H1 (cell line): ENCODE measurements at regions not wholly inside any gene's neighbourhood (a gene's known extent, or its start where the extent isn't known, plus 50 kb on each side); places are given as distances from the start of the nearest gene placed in this dataset.

Experiments used
- CTCF ChIA-PET: fragments of 300-600 bp; sonication (Branson Sonifier 250); formaldehyde crosslinking; loops from one replicate; lab custom pipeline; 2021; ENCODE audit not compliant: partially characterized antibody; lab: Charles Lee
- POLR2A ChIA-PET: fragments of 300-600 bp; sonication (Branson Sonifier 250); formaldehyde crosslinking; loops from one replicate; lab custom pipeline; 2021; ENCODE audit warnings: inconsistent platforms; ENCODE audit not compliant: partially characterized antibody; lab: Charles Lee
- DNase-seq, 2 experiments: peaks; one replicate each; pipeline versions ENCODE4 v3.0.0 to v3.0.0-alpha.2; 2010 to 2022; ENCODE audit warnings: low spot score in 2 of 2, low read depth in 1 of 2, mixed read lengths in 1 of 2
- FAIRE-seq: peaks from 2 replicates; lab custom pipeline; 2011; peaks lifted over from hg19 to GRCh38; lab: Jason Lieb, UNC
- H2AFZ ChIP-seq: 2 replicates; pipeline ENCODE4 v1.8.1; 2012; ENCODE audit warnings: low read length, inconsistent platforms
- H2AK5ac ChIP-seq: 2 replicates; pipeline ENCODE4 v1.6.1; 2013; ENCODE audit warnings: low read depth, low read length
- H2BK120ac ChIP-seq: replicated peaks from 2 replicates; pipeline ENCODE3; 2013; ENCODE audit warnings: low read depth, low read length, inconsistent platforms
- H2BK12ac ChIP-seq: 2 replicates; pipeline ENCODE4 v1.6.1; 2013; ENCODE audit warnings: low read depth, low read length
- H2BK15ac ChIP-seq: 2 replicates; pipeline ENCODE4 v1.6.1; 2013; ENCODE audit warnings: low read length
- H2BK20ac ChIP-seq: 2 replicates; pipeline ENCODE4 v1.6.1; 2013; ENCODE audit warnings: low read length
- H2BK5ac ChIP-seq: 2 replicates; pipeline ENCODE4 v1.6.1; 2013; ENCODE audit warnings: low read depth, low read length
- H3K14ac ChIP-seq: 2 replicates; pipeline ENCODE4 v1.6.1; 2013; ENCODE audit warnings: inconsistent platforms; ENCODE audit not compliant: insufficient read length
- H3K18ac ChIP-seq: 2 replicates; pipeline ENCODE4 v1.6.1; 2013; ENCODE audit warnings: low read length; ENCODE audit errors: extremely low read depth
- H3K23ac ChIP-seq: 2 replicates; pipeline ENCODE4 v1.6.1; 2013; ENCODE audit warnings: inconsistent platforms; ENCODE audit not compliant: insufficient read length
- H3K23me2 ChIP-seq: 2 replicates; pipeline ENCODE4 v1.6.1; 2013; ENCODE audit warnings: low read depth, low read length
- H3K27ac ChIP-seq: 2 replicates; pipeline ENCODE4 v1.6.1; 2011; ENCODE audit warnings: low read depth, low read length, inconsistent platforms
- H3K27me3 ChIP-seq, 4 experiments: replicated peaks in 1 of 4; 1 replicate in 1 of 4; 2 replicates in 3 of 4; pipeline versions ENCODE4 v1.6.1 to v1.8.1; 2011 to 2013; ENCODE audit warnings: low read length in 3 of 4, mild to moderate bottlenecking in 3 of 4, inconsistent platforms in 2 of 4, mixed read lengths in 2 of 4, moderate library complexity in 1 of 4; ENCODE audit not compliant: control insufficient read depth in 3 of 4, insufficient read depth in 3 of 4; ENCODE audit errors: extremely low read depth in 1 of 4
- H3K36me3 ChIP-seq, 4 experiments: 2 replicates each; pipeline versions ENCODE4 v1.6.1 to v1.8.1; 2011 to 2013; ENCODE audit warnings: mild to moderate bottlenecking in 4 of 4, low read length in 3 of 4, moderate library complexity in 2 of 4, control low read depth in 1 of 4, inconsistent platforms in 1 of 4; ENCODE audit not compliant: insufficient read depth in 4 of 4, control insufficient read depth in 2 of 4
- H3K4ac ChIP-seq: replicated peaks from 2 replicates; pipeline ENCODE3; 2013; ENCODE audit warnings: low read length, low read depth, mixed read lengths, inconsistent platforms; ENCODE audit not compliant: insufficient read length
- H3K4me1 ChIP-seq, 4 experiments: replicated peaks in 1 of 4; 1 replicate in 1 of 4; 2 replicates in 3 of 4; pipeline versions ENCODE4 v1.6.1 to v1.8.1; 2011 to 2013; ENCODE audit warnings: low read length in 3 of 4, inconsistent platforms in 2 of 4, mixed read lengths in 1 of 4; ENCODE audit not compliant: insufficient read depth in 4 of 4, control insufficient read depth in 3 of 4
- H3K4me2 ChIP-seq, 2 experiments: 2 replicates each; pipeline versions ENCODE4 v1.6.1 to v1.8.1; 2011 to 2013; ENCODE audit warnings: low read depth in 2 of 2, low read length in 2 of 2, control low read depth in 1 of 2, inconsistent platforms in 1 of 2, mild to moderate bottlenecking in 1 of 2; ENCODE audit not compliant: insufficient read depth in 1 of 2
- H3K4me3 ChIP-seq, 4 experiments: fragments of 200-600, 300-600 bp in 1 of 4; sonication (generic), shearing (Covaris generic), sonication (Bioruptor Twin) in 1 of 4; 2 replicates each; pipeline versions ENCODE4 v1.5.1 to v1.8.1; 2011 to 2016; ENCODE audit warnings: low read length in 4 of 4, low read depth in 3 of 4, control low read depth in 2 of 4, inconsistent platforms in 2 of 4, mild to moderate bottlenecking in 2 of 4, mixed read lengths in 1 of 4, moderate library complexity in 1 of 4; ENCODE audit not compliant: insufficient read depth in 2 of 4; ENCODE audit errors: extremely low read depth in 1 of 4
- H3K56ac ChIP-seq: replicated peaks from 2 replicates; pipeline ENCODE3; 2013; ENCODE audit warnings: low read depth, mild to moderate bottlenecking, mixed read lengths, low read length, inconsistent platforms; ENCODE audit not compliant: insufficient read length
- H3K79me1 ChIP-seq: 2 replicates; pipeline ENCODE4 v1.6.1; 2013; ENCODE audit warnings: low read depth, low read length, control low read depth
- H3K79me2 ChIP-seq, 2 experiments: 2 replicates each; pipeline versions ENCODE4 v1.6.1 to v1.8.1; 2012 to 2013; ENCODE audit warnings: low read length in 2 of 2, mild to moderate bottlenecking in 2 of 2, inconsistent platforms in 1 of 2; ENCODE audit not compliant: insufficient read depth in 2 of 2, control insufficient read depth in 1 of 2
- H3K9ac ChIP-seq, 4 experiments: replicated peaks in 1 of 4; 1 replicate in 1 of 4; 2 replicates in 3 of 4; pipeline versions ENCODE4 v1.6.1 to v1.8.1; 2011 to 2013; ENCODE audit warnings: low read depth in 3 of 4, low read length in 3 of 4, control low read depth in 2 of 4, mild to moderate bottlenecking in 2 of 4, moderate library complexity in 2 of 4, inconsistent platforms in 1 of 4; ENCODE audit errors: extremely low read depth in 1 of 4
- H3K9me3 ChIP-seq, 2 experiments: 2 replicates each; pipeline versions ENCODE4 v1.6.1 to v1.8.1; 2012 to 2013; ENCODE audit warnings: mild to moderate bottlenecking in 2 of 2, moderate library complexity in 2 of 2, control low read depth in 1 of 2, inconsistent platforms in 1 of 2, low read depth in 1 of 2, low read length in 1 of 2, mixed read lengths in 1 of 2; ENCODE audit not compliant: insufficient read depth in 2 of 2
- H4K20me1 ChIP-seq, 2 experiments: replicated peaks in 1 of 2; 2 replicates each; pipeline versions ENCODE3 to v1.8.1; 2011 to 2013; ENCODE audit warnings: inconsistent platforms in 2 of 2, low read length in 2 of 2, mild to moderate bottlenecking in 1 of 2; ENCODE audit not compliant: insufficient read depth in 2 of 2, control insufficient read depth in 1 of 2
- H4K5ac ChIP-seq: 2 replicates; pipeline ENCODE4 v1.6.1; 2013; ENCODE audit warnings: low read length, low read depth, mixed read lengths, inconsistent platforms; ENCODE audit not compliant: insufficient read length
- H4K8ac ChIP-seq: 2 replicates; pipeline ENCODE4 v1.8.0; 2013; ENCODE audit warnings: mild to moderate bottlenecking, moderate library complexity, low read length, inconsistent platforms; ENCODE audit not compliant: insufficient read depth; ENCODE audit errors: extremely low read depth
- H4K91ac ChIP-seq: replicated peaks from 2 replicates; pipeline ENCODE3; 2013; ENCODE audit warnings: low read length, mixed read lengths, inconsistent platforms; ENCODE audit not compliant: insufficient read length
- CHD2 ChIP-seq: IDR thresholded peaks from 2 replicates; pipeline ENCODE4 v1.6.1; 2012; ENCODE audit warnings: low read length, improper control_type of control experiment
- HDAC6 ChIP-seq: IDR thresholded peaks from one replicate; pipeline ENCODE4 v1.7.1; 2012; ENCODE audit warnings: low read depth, mild to moderate bottlenecking, inconsistent platforms, low read length, moderate library complexity
- KDM4A ChIP-seq: IDR thresholded peaks from one replicate; pipeline ENCODE4 v1.7.1; 2012; ENCODE audit warnings: low read depth, mild to moderate bottlenecking, moderate library complexity, low read length, inconsistent platforms; ENCODE audit not compliant: severe bottlenecking
- RBBP5 ChIP-seq: IDR thresholded peaks from 2 replicates; pipeline ENCODE4 v1.7.1; 2012; ENCODE audit warnings: low read depth, mild to moderate bottlenecking, inconsistent platforms, low read length, moderate library complexity, borderline replicate concordance
- RNF2 ChIP-seq: fragments of 200-900, 300-1000 bp; sonication (generic); IDR thresholded peaks from 2 replicates; pipeline ENCODE4 v1.7.1; 2016; ENCODE audit warnings: borderline replicate concordance, low read depth, mild to moderate bottlenecking, antibody characterized with exemption, low read length; ENCODE audit not compliant: poor library complexity, severe bottlenecking; ENCODE audit errors: missing control alignments
- SIX5 ChIP-seq: IDR thresholded peaks from 2 replicates; pipeline ENCODE4 v1.6.1; 2011; ENCODE audit warnings: mild to moderate bottlenecking, low read depth, low read length
- SRF ChIP-seq: IDR thresholded peaks from 2 replicates; pipeline ENCODE4 v1.6.1; 2011; ENCODE audit warnings: mild to moderate bottlenecking, low read depth, low read length, moderate library complexity
- YY1 ChIP-seq: IDR thresholded peaks from 2 replicates; pipeline ENCODE4 v1.6.1; 2011; ENCODE audit warnings: low read depth, mild to moderate bottlenecking, low read length
- WGBS, 2 experiments: shearing (Covaris generic) in 1 of 2; methylation state at CpG; one replicate each; pipeline versions ENCODE4 v1.1.6 to v1.1.7; 2013 to 2015; ENCODE audit warnings: low lambda C conversion rate in 2 of 2, mixed read lengths in 2 of 2, inconsistent platforms in 1 of 2, low coverage in 1 of 2, missing lambda C conversion rate in 1 of 2; ENCODE audit not compliant: insufficient replicate concordance in 2 of 2, insufficient coverage in 1 of 2, insufficient read length in 1 of 2; ENCODE audit errors: extremely low coverage in 1 of 2, missing lambda C conversion rate in 1 of 2; 5-methylcytosine and 5-hydroxymethylcytosine counted together
- TF ChIP-seq, protein P1 (sequence below): IDR thresholded peaks from 2 replicates; pipeline ENCODE4 v1.6.1; 2011; ENCODE audit warnings: low read depth, mild to moderate bottlenecking, low read length; ENCODE audit not compliant: insufficient read depth
- TF ChIP-seq, protein P2 (sequence below): IDR thresholded peaks from 2 replicates; pipeline ENCODE4 v1.6.1; 2012; ENCODE audit warnings: inconsistent platforms

DNA sequence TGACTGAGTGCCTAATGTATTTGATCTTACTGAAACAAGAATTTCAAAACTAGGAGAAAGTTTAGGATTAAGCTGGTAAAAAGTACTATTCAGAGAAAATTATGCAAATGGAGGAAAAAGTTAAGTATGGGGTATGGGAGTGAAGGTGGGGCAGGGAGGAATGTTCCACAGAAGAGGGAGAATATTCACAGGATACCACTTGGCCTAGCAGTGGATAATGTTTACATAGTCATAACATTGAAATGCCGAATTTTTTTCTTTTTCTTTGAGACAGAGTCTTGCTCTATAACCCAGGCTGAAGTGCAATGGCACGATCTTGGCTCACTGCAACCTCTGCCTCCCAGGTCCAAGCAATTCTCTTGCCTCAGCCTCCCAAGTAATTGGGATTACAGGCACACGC lies 61.2 kb upstream of the LMNB1 start:
- no peak overlapping the region for H3K56ac ChIP-seq
- no peaks in the 10 kb centered on the region for H3K9me3 ChIP-seq
- no peak overlapping the region for H3K4me2 ChIP-seq
- H2AK5ac ChIP-seq: no peak overlapping the region
- DNase-seq: no peak
- WGBS, 2 experiments: 73% methylated on average over 3 of the region's 3 CpGs; no CpG with 5 or more reads in 1 of the 2 experiments
- no peak overlapping the region for H2AFZ ChIP-seq
- no peaks in the 10 kb centered on the region for H3K36me3 ChIP-seq
- H2BK15ac ChIP-seq: no peak overlapping the region
- no peak overlapping the region for H2BK120ac ChIP-seq
- TF ChIP-seq CHD2 (no peak), KDM4A (no peak), SRF (no peak), SIX5 (no peak), HDAC6 (no peak), RNF2 (no peak), YY1 (no peak), RBBP5 (no peak)
- TF ChIP-seq, protein P1, sequence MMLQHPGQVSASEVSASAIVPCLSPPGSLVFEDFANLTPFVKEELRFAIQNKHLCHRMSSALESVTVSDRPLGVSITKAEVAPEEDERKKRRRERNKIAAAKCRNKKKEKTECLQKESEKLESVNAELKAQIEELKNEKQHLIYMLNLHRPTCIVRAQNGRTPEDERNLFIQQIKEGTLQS: no peak
- TF ChIP-seq, protein P2, sequence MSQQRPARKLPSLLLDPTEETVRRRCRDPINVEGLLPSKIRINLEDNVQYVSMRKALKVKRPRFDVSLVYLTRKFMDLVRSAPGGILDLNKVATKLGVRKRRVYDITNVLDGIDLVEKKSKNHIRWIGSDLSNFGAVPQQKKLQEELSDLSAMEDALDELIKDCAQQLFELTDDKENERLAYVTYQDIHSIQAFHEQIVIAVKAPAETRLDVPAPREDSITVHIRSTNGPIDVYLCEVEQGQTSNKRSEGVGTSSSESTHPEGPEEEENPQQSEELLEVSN: no peak
- H4K5ac ChIP-seq: no peak overlapping the region
- CTCF ChIA-PET: interaction anchor here (1.0 kb wide), 1 partner anchor 64 kb away, joined by 3 read pairs; no protein-coding TSS in a partner anchor
- no peak overlapping the region for H3K14ac ChIP-seq
- no peak for FAIRE-seq
- H4K91ac ChIP-seq: no peak overlapping the region
- H3K4ac ChIP-seq: no peak overlapping the region
- no peak overlapping the region for H2BK20ac ChIP-seq
- no peaks in the 10 kb centered on the region for H3K79me2 ChIP-seq
- H2BK12ac ChIP-seq: no peak overlapping the region
- no peak overlapping the region for H3K27ac ChIP-seq
- no peak overlapping the region for H4K8ac ChIP-seq
- H3K23me2 ChIP-seq: no peaks in the 10 kb centered on the region
- H3K4me3 ChIP-seq: no peak overlapping the region
- no peak overlapping the region for H3K18ac ChIP-seq
- H2BK5ac ChIP-seq: no peak overlapping the region
- no peaks in the 10 kb centered on the region for H3K79me1 ChIP-seq
- POLR2A ChIA-PET: no interaction called here
- peaks cover 0 to 6% (median 2%) of the 10 kb centered on the region in 4 experiments; a peak in 3 of 7 replicates for H3K4me1 ChIP-seq
- H3K9ac ChIP-seq: no peak overlapping the region
- H3K27me3 ChIP-seq: no peaks in the 10 kb centered on the region
- H3K23ac ChIP-seq: no peak overlapping the region
- no peaks in the 10 kb centered on the region for H4K20me1 ChIP-seq
